ENCODE measurements at regions not wholly inside any gene's neighbourhood (a gene's known extent, or its start where the extent isn't known, plus 50 kb on each side); places are given as distances from the start of the nearest gene placed in this dataset.

DNA sequence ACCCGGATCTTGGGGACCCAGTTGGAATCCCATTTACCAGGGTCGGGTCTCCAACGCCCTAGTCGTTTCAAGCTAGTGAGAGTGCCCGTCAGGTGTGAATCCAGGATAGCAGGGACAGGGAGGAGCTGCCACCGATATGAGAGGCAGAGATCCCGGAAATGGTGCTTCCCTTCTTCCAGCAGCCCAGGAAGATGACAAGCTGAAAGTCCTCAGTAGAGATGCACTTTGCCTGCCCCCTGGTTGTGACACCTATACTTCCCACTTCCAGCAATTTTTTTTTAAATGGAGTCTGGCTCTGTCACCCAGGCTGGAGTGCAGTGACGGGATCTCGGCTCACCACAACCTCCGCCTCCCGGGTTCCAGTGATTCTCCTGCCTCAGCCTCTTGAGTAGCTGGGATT lies 503.0 kb downstream of the NTRK3 start (continued):
- TF ChIP-seq ZNF76 (tag by site-specific recombination; IDR thresholded peaks at IDR 0.05; ENCODE audit: borderline replicate concordance, low read depth): no peak
- no peak for TF ChIP-seq SP2 (tag by site-specific recombination; IDR thresholded peaks at IDR 0.05)
- TF ChIP-seq BCL11B (tag by site-specific recombination; IDR thresholded peaks at IDR 0.05; ENCODE audit: low read depth): no peak

- H3K4me1 ChIP-seq (ENCODE audit: control insufficient read depth, insufficient read depth, low read length): peaks cover 15% of the 10 kb centered on the region
- no peak overlapping the region for H3K4me3 ChIP-seq (ENCODE audit: low read depth, low read length)
- H3K9me3 ChIP-seq (ENCODE audit: control insufficient read depth, insufficient read depth, low read depth, low read length): no peaks in the 10 kb centered on the region
- ChIA-PET POLR2A (no interaction called here), CTCF (interaction anchor here (0.7 kb wide), 1 partner anchor 802 kb away, joined by 4 read pairs; no protein-coding TSS in a partner anchor)
- TF ChIP-seq ZNF629 (tag by site-specific recombination; IDR thresholded peaks at IDR 0.05) (0 out of 2 replicates have a peak, but pooled peaks have one; percentile 27), ZNF548 (tag by site-specific recombination; IDR thresholded peaks at IDR 0.05) (no peak), ZNF292 (tag by site-specific recombination; IDR thresholded peaks at IDR 0.05; ENCODE audit: borderline replicate concordance, low read depth) (no peak), ZNF394 (tag by site-specific recombination; IDR thresholded peaks at IDR 0.05; ENCODE audit: borderline replicate concordance) (no peak), ZNF571 (tag by site-specific recombination; IDR thresholded peaks at IDR 0.05) (no peak), ZNF623 (tag by site-specific recombination; IDR thresholded peaks at IDR 0.05) (no peak)
- TF ChIP-seq, protein P1, sequence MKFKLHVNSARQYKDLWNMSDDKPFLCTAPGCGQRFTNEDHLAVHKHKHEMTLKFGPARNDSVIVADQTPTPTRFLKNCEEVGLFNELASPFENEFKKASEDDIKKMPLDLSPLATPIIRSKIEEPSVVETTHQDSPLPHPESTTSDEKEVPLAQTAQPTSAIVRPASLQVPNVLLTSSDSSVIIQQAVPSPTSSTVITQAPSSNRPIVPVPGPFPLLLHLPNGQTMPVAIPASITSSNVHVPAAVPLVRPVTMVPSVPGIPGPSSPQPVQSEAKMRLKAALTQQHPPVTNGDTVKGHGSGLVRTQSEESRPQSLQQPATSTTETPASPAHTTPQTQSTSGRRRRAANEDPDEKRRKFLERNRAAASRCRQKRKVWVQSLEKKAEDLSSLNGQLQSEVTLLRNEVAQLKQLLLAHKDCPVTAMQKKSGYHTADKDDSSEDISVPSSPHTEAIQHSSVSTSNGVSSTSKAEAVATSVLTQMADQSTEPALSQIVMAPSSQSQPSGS (tag by site-specific recombination; IDR thresholded peaks at IDR 0.05; ENCODE audit: low read depth): 0 out of 2 replicates have a peak, but pooled peaks have one; percentile 6
- TF ChIP-seq, protein P2, sequence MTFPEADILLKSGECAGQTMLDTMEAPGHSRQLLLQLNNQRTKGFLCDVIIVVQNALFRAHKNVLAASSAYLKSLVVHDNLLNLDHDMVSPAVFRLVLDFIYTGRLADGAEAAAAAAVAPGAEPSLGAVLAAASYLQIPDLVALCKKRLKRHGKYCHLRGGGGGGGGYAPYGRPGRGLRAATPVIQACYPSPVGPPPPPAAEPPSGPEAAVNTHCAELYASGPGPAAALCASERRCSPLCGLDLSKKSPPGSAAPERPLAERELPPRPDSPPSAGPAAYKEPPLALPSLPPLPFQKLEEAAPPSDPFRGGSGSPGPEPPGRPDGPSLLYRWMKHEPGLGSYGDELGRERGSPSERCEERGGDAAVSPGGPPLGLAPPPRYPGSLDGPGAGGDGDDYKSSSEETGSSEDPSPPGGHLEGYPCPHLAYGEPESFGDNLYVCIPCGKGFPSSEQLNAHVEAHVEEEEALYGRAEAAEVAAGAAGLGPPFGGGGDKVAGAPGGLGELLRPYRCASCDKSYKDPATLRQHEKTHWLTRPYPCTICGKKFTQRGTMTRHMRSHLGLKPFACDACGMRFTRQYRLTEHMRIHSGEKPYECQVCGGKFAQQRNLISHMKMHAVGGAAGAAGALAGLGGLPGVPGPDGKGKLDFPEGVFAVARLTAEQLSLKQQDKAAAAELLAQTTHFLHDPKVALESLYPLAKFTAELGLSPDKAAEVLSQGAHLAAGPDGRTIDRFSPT (tag by site-specific recombination; IDR thresholded peaks at IDR 0.05): 0 out of 2 replicates have a peak, but pooled peaks have one; percentile 23
- no peak overlapping the region for H3K27ac ChIP-seq (ENCODE audit: extremely low read depth, low read depth, low read length)
- no peaks in the 10 kb centered on the region for H3K36me3 ChIP-seq (ENCODE audit: control insufficient read depth in 2 of 2, insufficient read depth in 1 of 2, low read length in 2 of 2)
These were observed 504.1 kb downstream of the NTRK3 start for GRCh38 chr15:87752250-87752951.

DNA sequence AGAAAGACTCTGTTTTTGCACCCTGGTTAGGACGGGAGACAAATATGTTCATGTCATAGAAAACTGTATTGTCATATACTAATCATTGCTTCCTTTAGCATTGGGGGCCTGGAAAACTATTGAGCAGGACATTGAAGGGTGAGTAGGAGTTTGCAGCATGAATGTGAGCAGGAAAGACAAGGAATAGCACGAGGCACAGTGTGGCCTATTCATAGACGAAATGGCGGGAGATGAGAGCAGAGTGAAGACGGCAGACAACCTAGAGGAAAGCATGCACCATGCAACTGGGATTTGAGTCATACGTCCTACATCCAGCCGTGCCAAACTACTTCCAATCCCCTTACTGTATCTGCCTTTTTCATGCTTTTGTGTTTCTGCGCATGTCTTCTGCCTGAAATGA lies 508.1 kb downstream of the NTRK3 start:
- H3K4me3 ChIP-seq (ENCODE audit: low read depth, low read length): no peak overlapping the region
- no peaks in the 10 kb centered on the region for H3K9me3 ChIP-seq (ENCODE audit: control insufficient read depth, insufficient read depth, low read depth, low read length)
- peaks cover 18% of the 10 kb centered on the region for H3K4me1 ChIP-seq (ENCODE audit: control insufficient read depth, insufficient read depth, low read length)
- CTCF ChIA-PET: no interaction called here
- no peak overlapping the region for H3K27ac ChIP-seq (ENCODE audit: extremely low read depth, low read depth, low read length)
- POLR2A ChIA-PET: no interaction called here
- no peaks in the 10 kb centered on the region for H3K36me3 ChIP-seq (ENCODE audit: control insufficient read depth in 2 of 2, insufficient read depth in 1 of 2, low read length in 2 of 2)
- TF ChIP-seq ZNF561 (tag by site-specific recombination; IDR thresholded peaks at IDR 0.05; ENCODE audit: borderline replicate concordance) (no peak), ZBTB26 (tag by site-specific recombination; optimal IDR thresholded peaks at IDR 0.05) (no peak), ZNF639 (tag by site-specific recombination; IDR thresholded peaks at IDR 0.05) (no peak)
- TF ChIP-seq, protein P2 (tag by site-specific recombination; IDR thresholded peaks at IDR 0.05): no peak
- TF ChIP-seq, protein P3, sequence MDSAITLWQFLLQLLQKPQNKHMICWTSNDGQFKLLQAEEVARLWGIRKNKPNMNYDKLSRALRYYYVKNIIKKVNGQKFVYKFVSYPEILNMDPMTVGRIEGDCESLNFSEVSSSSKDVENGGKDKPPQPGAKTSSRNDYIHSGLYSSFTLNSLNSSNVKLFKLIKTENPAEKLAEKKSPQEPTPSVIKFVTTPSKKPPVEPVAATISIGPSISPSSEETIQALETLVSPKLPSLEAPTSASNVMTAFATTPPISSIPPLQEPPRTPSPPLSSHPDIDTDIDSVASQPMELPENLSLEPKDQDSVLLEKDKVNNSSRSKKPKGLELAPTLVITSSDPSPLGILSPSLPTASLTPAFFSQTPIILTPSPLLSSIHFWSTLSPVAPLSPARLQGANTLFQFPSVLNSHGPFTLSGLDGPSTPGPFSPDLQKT (IDR thresholded peaks at IDR 0.05; ENCODE audit: borderline replicate concordance, low read depth, low read length): no peak
